LoVo (cell line): ENCODE measurements at regions not wholly inside any gene's neighbourhood (a gene's known extent, or its start where the extent isn't known, plus 50 kb on each side); places are given as distances from the start of the nearest gene placed in this dataset.

Experiments
- DNase-seq: peaks from one replicate; pipeline ENCODE4 v3.0.0-alpha.2; 2016; ENCODE audit warnings: low spot score

- no peak for DNase-seq
Observed at GRCh38 chr18:46294318-46294717, 190.1 kb downstream of the HAUS1 start.

GRCh38 chr18:46294751-46295150 lies 190.6 kb downstream of the HAUS1 start:
- no peak for DNase-seq

- no peak for DNase-seq
Observed at GRCh38 chr18:46295416-46295815, 191.2 kb downstream of the HAUS1 start.

- no peak for DNase-seq
Observed at GRCh38 chr18:46296656-46297055, 192.5 kb downstream of the HAUS1 start.

GRCh38 chr18:46297124-46297523 lies 192.9 kb downstream of the HAUS1 start:
- DNase-seq, result no peak

- no peak for DNase-seq
Observed at GRCh38 chr18:46297621-46298020, 193.4 kb downstream of the HAUS1 start.

GRCh38 chr18:46298511-46298910 lies 194.3 kb downstream of the HAUS1 start:
- DNase-seq, result no peak

- no peak for DNase-seq
Observed at GRCh38 chr18:46299465-46300008, 195.4 kb downstream of the HAUS1 start.

GRCh38 chr18:46301081-46301480 lies 196.9 kb downstream of the HAUS1 start:
- DNase-seq, result no peak

- DNase-seq, result no peak
Observed at GRCh38 chr18:46301571-46301970, 197.4 kb downstream of the HAUS1 start.

- DNase-seq, result no peak
Observed at GRCh38 chr18:46302528-46303485, 198.6 kb downstream of the HAUS1 start.

GRCh38 chr18:46310258-46310657 lies 206.1 kb downstream of the HAUS1 start:
- DNase-seq, result no peak

- no peak for DNase-seq
Observed at GRCh38 chr18:46310675-46311345, 206.6 kb downstream of the HAUS1 start.

- no peak for DNase-seq
Observed at GRCh38 chr18:46311491-46311890, 207.3 kb downstream of the HAUS1 start.

GRCh38 chr18:46312221-46312620 lies 208.0 kb downstream of the HAUS1 start:
- no peak for DNase-seq

GRCh38 chr18:46313521-46313920 lies 209.3 kb downstream of the HAUS1 start:
- DNase-seq, result no peak

- DNase-seq, result no peak
Observed at GRCh38 chr18:46314011-46314410, 209.8 kb downstream of the HAUS1 start.

GRCh38 chr18:46315161-46315560 lies 211.0 kb downstream of the HAUS1 start:
- no peak for DNase-seq

GRCh38 chr18:46318356-46318755 lies 214.2 kb downstream of the HAUS1 start:
- no peak for DNase-seq

GRCh38 chr18:46319783-46320182 lies 215.6 kb downstream of the HAUS1 start:
- DNase-seq, result peak; percentile 28

- DNase-seq, result no peak
Observed at GRCh38 chr18:46320297-46320696, 216.1 kb downstream of the HAUS1 start.

- DNase-seq, result peak; percentile 68
Observed at GRCh38 chr18:46320928-46321711, 216.9 kb downstream of the HAUS1 start.
